NB4 (cell line): ENCODE measurements at regions not wholly inside any gene's neighbourhood (a gene's known extent, or its start where the extent isn't known, plus 50 kb on each side); places are given as distances from the start of the nearest gene placed in this dataset.

Experiments
- MAX ChIP-seq: IDR thresholded peaks from 2 replicates; pipeline ENCODE4 v1.6.1; 2011; ENCODE audit warnings: low read depth, low read length
- POLR2A ChIP-seq: IDR thresholded peaks from 2 replicates; pipeline ENCODE4 v1.6.1; 2011; ENCODE audit warnings: mild to moderate bottlenecking; ENCODE audit not compliant: insufficient read length; ENCODE audit errors: extremely low read depth
- TF ChIP-seq, protein P1 (sequence below): IDR thresholded peaks from one replicate; pipeline ENCODE4 v1.5.1; 2012; ENCODE audit warnings: low read depth, low read length

DNA sequence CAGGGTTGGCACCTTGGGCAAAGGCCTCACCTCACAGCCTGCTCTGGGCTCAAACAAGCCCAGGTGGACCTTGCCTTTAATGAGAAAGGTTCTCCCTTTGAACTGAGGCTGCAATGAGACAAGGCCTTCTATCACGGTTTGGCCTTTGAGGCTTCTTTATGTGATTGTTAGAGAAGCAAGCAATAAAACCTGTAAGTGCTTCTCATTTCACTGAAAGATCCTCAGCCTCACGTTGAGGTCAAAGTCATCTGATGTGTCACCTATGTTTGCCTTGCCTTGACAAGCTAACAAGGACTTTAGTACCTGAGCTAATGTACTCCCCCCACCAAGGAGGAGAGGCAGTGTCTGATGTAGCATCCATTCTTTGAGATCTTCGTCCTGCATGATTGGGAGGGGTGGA lies 155.9 kb upstream of the RBM19 start:
- TF ChIP-seq, protein P1, sequence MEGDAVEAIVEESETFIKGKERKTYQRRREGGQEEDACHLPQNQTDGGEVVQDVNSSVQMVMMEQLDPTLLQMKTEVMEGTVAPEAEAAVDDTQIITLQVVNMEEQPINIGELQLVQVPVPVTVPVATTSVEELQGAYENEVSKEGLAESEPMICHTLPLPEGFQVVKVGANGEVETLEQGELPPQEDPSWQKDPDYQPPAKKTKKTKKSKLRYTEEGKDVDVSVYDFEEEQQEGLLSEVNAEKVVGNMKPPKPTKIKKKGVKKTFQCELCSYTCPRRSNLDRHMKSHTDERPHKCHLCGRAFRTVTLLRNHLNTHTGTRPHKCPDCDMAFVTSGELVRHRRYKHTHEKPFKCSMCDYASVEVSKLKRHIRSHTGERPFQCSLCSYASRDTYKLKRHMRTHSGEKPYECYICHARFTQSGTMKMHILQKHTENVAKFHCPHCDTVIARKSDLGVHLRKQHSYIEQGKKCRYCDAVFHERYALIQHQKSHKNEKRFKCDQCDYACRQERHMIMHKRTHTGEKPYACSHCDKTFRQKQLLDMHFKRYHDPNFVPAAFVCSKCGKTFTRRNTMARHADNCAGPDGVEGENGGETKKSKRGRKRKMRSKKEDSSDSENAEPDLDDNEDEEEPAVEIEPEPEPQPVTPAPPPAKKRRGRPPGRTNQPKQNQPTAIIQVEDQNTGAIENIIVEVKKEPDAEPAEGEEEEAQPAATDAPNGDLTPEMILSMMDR: no peak
- TF ChIP-seq POLR2A (no peak), MAX (no peak)
